Hematopoietic multipotent progenitor cell treated with erythropoietin and hydrocortisone succinate and interleukin-3 and kit ligand, for 6 days (in vitro differentiated cells): ENCODE measurements at regions not wholly inside any gene's neighbourhood (a gene's known extent, or its start where the extent isn't known, plus 50 kb on each side); places are given as distances from the start of the nearest gene placed in this dataset.

Source experiments
- DNase-seq: peaks from one replicate; pipeline ENCODE4 v3.0.0-alpha.2; 2015

- peak; percentile 30 for DNase-seq
Observed at GRCh38 chr4:41360214-41360920, 103.6 kb downstream of the UCHL1 start.

- DNase-seq: no peak
Observed at GRCh38 chr4:41360921-41361793, 104.4 kb downstream of the UCHL1 start.

GRCh38 chr4:41361794-41362526, 105.2 kb downstream of the UCHL1 start:
- no peak for DNase-seq

DNA sequence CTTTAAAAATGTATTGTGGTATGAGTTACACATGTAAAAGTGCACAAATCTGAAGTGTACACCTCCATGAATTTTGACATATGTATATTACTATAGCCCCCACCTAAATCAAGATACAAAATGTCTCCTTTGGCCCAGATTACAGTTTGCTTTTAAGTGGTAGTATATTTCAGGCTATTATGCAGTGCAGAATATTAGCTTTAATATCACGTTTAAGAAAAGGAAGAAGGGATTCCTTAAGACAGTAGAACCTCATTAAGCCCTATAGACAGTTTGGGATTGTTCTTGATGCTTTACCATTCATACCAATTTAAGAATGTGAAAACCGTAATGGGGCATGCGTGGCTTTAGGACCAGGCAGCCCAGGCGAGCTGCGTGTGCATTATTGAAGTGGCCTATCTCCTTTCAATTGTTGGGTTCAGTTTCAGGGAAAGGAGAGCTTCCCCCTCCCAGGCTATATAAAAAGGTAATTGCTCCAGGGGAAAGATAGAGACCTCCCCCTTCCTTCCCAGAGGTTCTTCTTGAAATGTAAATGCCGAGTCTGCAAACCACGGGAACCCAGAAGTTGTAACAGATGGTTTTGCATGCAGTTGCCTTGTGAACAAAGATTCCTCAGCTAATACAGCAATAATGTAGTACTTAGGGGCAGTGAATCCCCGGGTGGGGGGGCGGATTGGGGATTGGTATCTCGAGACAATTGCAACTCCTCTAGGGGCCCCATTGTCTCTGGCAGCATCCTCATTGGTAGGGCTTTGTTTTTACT, 106.1 kb downstream of the UCHL1 start:
- DNase-seq: no peak

- no peak for DNase-seq
Observed at GRCh38 chr4:41363384-41363981, 106.8 kb downstream of the UCHL1 start.

GRCh38 chr4:41364876-41365275, 108.1 kb downstream of the UCHL1 start:
- DNase-seq: no peak

GRCh38 chr4:41365681-41366080, 109.0 kb downstream of the UCHL1 start:
- DNase-seq: no peak

- no peak for DNase-seq
Observed at GRCh38 chr4:41366911-41367517, 110.3 kb downstream of the UCHL1 start.

DNA sequence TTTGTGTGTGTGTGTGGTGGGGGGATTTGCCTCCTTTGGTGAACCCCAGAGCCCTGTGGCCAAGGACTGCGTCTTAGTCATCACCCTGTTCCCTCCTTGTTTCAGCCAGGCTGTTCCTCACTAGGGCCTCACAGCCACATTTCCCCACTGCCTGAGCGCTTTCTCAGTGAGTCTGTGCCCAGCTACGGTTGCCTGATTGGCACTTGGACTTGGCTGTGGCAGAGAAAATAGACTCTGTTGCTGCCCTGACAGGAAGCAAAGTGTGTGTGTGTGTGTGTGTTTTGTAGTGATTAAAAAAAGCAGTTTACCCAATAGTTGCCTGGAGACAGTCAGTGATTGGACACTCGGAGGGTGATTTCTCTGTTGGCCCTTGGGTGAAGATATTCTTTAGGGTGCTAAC, 113.0 kb downstream of the UCHL1 start:
- DNase-seq: peak; percentile 41

DNA sequence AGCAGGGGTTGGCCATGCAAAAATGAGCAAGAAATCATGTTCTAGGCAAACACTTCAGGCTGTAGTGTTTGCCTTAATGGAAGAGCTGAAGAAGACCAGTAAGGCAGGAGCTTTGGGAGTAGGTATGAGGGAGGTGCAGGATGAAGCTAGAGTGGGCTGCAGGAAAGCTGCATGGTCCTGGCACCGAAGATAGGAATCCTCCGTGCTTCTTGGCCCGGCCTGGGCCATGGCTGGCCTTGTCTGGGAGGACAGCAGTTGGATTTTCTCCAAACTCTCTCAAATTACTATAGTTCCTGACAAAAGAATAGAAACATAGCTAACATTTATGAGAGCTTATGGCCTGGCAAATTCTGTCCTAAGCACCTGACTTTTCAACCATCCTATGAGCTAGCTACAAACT, 116.5 kb downstream of the UCHL1 start:
- DNase-seq: no peak

- no peak for DNase-seq
Observed at GRCh38 chr4:41374490-41374889, 117.8 kb downstream of the UCHL1 start.

- DNase-seq: no peak
Observed at GRCh38 chr4:41375561-41375960, 118.8 kb downstream of the UCHL1 start.

- no peak for DNase-seq
Observed at GRCh38 chr4:41377196-41377595, 120.5 kb downstream of the UCHL1 start.

GRCh38 chr4:41379230-41379629, 122.5 kb downstream of the UCHL1 start:
- no peak for DNase-seq

DNA sequence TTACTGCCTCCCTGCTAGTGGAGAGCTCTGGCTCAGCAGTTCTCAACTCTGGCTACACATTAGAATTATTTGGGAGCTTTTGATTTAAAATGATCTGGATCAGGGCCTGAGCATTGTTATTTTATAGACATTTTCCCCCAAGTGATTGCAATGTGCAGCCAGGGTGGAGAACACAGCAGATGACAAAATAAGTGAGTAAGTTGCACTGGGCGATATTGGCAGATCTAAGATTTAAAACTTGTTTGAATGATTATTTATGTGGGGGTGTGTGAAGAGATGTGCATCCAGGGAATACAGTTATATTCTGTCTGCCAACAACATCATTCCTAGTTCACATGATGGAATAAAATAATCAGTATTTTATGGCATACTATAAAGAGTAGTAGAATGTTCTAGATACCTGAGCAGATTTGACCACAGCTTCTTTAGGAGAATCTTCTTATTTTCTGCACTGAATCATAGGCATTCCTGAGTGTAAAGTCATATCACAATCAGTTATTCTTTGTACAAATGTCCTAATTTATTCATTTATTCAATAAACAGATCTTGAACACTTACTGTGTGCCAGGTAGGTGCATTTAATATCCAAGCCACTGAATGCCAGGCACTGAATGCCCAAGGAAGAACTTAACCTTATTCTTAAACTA, 123.9 kb downstream of the UCHL1 start:
- DNase-seq: no peak

- no peak for DNase-seq
Observed at GRCh38 chr4:41381384-41381783, 124.7 kb downstream of the UCHL1 start.

- peak; percentile 69 for DNase-seq
Observed at GRCh38 chr4:41384992-41385391, 128.3 kb downstream of the UCHL1 start.

DNA sequence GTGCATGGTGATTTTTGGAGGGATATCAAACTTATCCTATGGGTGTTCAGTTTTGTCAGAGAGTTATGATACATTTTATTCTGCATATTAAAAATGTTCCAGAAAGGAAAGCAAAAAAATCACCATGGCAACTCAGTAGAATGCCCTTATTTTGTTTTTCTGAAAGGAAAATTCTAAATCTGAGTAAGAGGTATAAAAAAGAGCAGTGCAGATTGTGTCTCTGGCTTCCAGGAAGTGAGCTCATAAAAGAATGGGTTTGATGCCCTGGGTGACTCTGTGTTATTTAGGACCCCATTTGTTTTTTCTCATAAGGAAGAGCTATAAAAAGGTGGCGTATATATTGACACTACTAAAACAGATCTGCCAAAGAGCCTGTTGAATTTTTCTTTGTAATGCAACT, 128.8 kb downstream of the UCHL1 start:
- DNase-seq: no peak

DNA sequence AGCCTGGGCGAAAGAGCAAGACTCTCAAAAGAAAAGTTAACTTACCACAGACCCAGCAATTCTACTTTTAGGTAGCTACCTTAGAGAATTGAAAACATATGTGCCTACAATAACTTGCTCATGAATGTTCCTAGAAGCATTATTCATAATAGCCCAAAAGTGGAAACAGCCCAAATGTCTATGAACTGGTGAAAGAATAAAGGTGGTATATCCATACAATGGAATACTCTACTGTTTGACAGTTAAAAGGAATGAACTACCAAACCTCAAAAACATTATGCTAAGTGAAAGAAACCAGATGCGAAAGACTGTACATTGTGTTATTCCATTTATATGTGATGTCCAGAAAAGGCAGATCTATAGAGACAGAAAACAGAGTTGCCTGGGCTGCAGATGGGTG, 131.4 kb downstream of the UCHL1 start:
- no peak for DNase-seq

- no peak for DNase-seq
Observed at GRCh38 chr4:41389356-41389755, 132.6 kb downstream of the UCHL1 start.

GRCh38 chr4:41390661-41391060, 133.9 kb downstream of the UCHL1 start:
- DNase-seq: no peak
